ENCODE measurements at regions not wholly inside any gene's neighbourhood (a gene's known extent, or its start where the extent isn't known, plus 50 kb on each side); places are given as distances from the start of the nearest gene placed in this dataset.

GRCh38 chr3:40962721-40963120 is 236.6 kb upstream of the CTNNB1 start:
- no peak for DNase-seq

DNA sequence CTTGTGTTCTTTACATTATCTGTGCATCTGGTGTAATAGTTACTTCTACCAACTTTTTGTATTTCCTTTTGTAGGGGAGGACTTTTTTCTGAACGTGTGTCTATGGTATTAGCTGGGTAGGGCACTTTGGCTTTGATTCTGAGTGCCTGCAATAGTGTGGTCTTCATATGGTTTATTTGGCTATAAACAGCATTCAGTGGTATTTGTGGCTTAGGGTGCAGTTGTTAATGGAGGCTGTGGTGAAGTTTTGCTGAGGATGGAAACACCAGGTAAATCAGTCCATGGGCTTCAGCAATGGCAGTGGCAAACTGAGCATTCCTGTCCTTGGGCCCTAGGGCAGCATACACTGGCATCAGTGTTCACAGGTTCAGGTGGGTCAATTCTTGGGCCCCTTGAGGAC is 230.6 kb upstream of the CTNNB1 start:
- DNase-seq, result no peak

DNA sequence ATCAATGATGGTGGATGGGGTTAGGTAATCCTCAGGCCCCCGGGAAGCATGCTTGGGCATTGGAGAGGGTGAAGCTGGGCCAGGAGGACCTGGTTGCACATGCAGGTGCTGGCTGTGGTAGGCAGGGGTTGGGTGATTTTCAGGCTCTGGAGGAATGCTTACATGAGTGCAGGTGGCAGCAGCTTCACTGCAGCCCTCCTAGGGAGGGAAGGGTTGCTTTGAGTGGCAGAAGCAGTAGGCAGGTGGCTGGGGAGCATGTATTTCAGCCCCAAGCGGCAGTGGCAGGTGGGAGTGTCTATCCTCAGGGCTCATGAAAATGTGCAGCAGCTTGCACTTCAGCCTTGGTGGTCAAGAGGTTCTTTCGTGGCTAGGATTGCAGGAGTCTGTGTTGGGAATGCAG is 230.0 kb upstream of the CTNNB1 start:
- no peak for DNase-seq

DNA sequence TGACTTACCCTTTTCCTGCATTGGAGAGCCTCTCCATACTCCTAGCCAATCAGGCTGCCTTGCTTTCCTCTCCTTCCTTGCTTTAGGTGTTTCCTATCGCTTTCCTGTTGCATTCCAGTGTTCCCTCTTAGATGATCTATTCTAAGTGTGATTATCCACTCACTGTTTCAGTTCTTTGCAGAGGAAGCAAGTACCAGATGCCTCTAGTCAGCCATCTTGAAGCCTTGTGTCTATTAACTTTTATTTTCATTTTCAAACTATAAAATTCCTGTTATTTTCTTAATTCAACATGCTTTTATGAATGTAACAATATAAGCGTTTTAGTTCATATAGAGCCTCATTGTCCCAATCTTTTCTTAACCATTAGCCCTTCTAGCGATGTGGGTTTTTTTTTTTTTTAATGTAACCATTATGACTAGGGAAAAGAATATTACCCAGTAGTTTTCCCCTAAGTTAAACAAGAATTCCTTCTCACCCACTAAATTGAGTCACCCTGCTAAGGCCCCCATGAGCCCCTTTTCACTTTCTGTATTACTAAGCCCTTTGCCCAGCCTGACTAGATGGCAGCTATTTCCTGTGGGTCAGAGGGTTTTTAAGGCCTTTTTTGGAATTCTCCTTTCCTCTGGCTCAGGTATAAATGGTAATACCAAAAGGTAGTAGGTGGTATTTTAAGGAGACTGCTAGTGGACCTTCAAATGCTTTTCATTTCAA is 229.4 kb upstream of the CTNNB1 start:
- DNase-seq, result no peak

GRCh38 chr3:40971191-40972168 is 227.8 kb upstream of the CTNNB1 start:
- peak; percentile 60 for DNase-seq

DNA sequence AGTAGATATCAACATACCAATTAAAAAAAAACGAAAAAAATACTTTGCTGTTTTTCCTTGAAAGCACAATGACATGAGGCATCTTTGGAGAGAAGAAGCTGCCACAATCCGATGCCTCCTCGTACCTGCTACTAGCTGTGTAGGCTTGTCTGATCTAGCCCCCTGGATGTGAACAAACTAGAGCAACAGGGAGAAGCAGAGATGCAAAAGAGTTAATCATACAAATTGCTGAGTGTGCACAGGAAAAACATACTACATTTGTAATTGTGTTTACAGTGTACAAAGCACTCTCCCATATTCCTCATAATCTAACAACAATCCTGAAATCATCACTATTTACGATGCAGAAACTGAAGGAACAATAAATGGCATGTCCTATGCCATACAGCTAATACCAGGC is 227.0 kb upstream of the CTNNB1 start:
- DNase-seq, result no peak

DNA sequence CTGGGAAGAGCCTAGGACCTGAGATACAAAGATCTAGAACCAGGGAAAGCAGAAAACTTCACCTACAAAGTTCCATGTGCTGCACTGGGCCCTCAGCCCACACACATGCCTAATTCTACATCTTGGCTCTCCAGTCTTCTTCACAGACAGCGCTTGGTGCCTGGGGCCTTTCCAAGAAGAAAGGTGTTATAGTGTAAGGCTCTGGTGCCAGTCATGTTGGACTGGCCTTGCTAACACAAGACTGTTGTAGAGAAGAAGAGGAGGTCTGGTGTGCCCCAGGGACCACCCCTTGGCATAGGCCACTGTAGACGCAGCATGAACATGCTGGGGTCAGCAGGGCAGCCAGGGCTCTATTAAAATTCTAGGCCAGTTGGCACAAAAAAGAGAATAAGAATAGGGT is 226.2 kb upstream of the CTNNB1 start:
- no peak for DNase-seq

- DNase-seq, result no peak
Measured at GRCh38 chr3:40975711-40976121, 223.6 kb upstream of the CTNNB1 start.

- no peak for DNase-seq
Measured at GRCh38 chr3:40976241-40976640, 223.1 kb upstream of the CTNNB1 start.

DNA sequence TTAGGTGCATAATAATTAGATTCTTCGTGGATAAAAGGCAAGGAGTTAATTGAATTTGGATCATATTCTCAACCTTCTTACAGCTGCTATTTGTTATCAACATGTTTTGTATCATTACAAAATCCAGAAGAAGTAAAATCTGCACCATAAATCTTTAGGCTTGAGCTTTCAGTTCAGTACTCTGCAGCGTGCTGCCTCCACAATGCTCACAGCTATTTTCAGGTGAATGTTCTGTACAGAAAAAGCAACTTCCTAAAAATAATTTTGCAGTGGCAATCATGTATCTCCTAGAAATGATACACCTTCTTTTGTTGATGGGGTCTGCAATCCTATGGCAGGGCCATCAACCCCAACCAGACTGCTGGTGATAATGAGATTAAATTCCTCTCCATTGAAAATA is 220.9 kb upstream of the CTNNB1 start:
- DNase-seq, result no peak

GRCh38 chr3:40979962-40980361 is 219.3 kb upstream of the CTNNB1 start:
- DNase-seq, result no peak

GRCh38 chr3:40980467-40980866 is 218.8 kb upstream of the CTNNB1 start:
- no peak for DNase-seq

DNA sequence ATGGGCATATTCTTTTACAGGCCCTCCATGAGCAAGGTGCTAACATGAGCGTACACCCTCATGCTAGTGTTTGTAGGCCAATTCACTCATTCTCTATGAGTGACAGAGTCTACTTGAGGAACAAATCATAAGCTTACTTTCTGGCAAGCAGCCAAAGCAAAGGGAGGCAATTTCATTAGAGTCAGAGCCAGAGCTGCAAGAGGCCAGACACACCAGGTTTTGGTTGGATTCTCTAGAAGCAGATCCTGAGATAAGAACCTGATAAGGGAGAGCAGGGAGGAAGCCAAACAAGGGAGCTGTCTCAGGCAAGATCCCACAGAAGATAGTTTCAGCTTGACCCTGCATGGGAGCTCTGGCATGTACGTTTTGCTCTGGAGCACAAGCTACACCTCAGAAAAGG is 214.1 kb upstream of the CTNNB1 start:
- no peak for DNase-seq

GRCh38 chr3:40988468-40988867 is 210.8 kb upstream of the CTNNB1 start:
- no peak for DNase-seq

- no peak for DNase-seq
Measured at GRCh38 chr3:40989141-40990061, 209.9 kb upstream of the CTNNB1 start.

- no peak for DNase-seq
Measured at GRCh38 chr3:40990062-40990456, 209.2 kb upstream of the CTNNB1 start.

- DNase-seq, result no peak
Measured at GRCh38 chr3:40992023-40992422, 207.3 kb upstream of the CTNNB1 start.

DNA sequence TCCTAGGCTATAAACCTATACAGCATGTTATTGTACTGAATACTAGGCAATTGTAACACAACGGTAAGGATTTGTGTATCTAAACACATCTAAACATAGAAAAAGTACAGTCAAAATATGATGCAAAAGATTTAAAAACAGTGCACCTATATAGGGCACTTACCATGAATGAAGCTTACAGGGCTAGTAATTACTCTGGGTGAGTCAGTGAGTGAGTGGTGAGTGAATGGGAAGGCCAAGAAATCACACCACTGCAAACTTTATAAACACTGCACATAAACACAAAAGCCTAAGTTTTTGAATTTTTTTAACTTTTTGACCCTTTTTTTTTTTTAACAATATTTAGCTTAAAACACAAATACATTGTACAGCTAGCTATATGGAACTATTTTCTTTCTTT is 204.7 kb upstream of the CTNNB1 start:
- no peak for DNase-seq

DNA sequence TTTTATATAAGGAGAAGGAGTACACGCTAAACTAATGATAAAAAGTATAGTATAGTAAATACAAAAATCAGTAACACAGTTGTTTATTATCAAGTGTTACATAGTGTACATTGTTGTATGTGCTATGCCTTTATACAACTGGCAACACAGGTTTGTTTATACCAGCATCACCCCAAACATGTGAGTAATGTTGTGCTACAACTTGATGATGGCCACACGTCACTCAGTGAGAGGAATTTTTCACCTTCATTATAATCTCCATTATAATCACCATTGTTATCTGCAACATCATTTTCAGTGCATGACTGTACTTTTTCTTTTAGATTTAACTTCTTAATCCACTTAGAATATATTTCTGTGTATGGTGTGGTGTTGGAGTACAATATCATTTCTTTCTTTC is 204.0 kb upstream of the CTNNB1 start:
- DNase-seq, result no peak

DNA sequence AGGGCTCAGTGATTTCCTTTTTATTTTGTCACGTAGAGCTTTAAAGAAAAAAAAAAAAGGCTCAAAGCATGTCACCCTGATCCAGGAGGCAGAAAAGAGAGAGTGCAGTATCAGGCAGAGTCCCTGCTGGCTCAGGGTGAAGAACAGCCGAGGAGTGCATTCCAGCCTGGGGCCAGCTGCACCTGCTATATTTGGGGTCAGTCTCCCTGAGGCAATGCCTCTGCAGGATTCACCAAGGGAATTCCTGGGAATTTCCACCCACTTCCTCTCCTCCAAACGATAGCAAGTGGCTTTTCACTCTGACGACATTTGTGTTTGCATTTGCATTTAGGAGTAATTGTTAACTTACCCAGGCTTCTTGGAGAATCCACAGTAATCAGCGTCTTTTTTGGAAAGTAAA is 202.9 kb upstream of the CTNNB1 start:
- no peak for DNase-seq

DNA sequence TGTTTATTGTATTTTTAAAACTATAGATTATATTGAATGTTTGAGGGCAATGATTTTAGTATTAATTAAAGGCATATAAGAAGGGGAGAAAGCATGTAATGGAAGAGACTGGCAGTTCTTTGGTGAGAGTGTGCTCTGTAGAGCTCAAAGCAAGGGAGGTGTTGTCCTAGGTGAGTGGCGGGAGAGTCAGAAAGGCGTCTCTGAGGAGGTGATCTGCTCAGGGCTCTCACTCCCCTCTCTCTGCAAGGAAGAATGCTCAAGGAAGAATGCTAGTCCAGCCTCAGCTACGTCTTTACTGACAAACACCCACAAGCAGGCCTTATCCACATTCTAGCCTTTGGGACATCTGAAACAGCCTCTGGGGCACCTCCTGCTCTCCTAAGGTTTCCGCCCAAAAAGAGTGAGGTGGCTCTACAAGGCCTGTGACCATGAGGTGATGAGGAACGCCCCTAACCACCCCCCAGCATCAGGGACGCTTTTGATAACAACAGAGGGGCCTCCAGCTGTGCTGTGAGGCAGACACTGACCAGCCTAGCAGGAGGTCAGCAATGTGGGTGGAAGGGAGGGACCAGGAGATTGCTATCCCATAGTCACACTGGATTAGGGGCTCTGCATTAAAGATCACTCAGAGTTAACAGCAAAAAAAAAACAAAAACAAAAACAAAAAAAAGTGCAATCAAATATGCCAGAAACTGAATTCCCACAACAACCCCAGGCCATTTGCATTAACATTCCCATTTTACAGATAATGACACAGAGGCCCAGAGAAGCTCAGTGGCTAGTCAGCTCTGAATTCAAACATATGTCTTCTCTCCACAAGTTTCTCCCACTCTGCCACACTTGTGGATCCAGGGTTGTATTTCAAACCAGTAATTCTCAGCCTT is 202.2 kb upstream of the CTNNB1 start:
- no peak for DNase-seq

Measured in GOT3 (cell line).